DLD1 (cell line): ENCODE measurements at regions not wholly inside any gene's neighbourhood (a gene's known extent, or its start where the extent isn't known, plus 50 kb on each side); places are given as distances from the start of the nearest gene placed in this dataset.

Experiments used
- in situ Hi-C: cut with HindIII; loops from 2 replicates; pipeline ENCODE4 v1.10.0; 2017; ENCODE audit warnings: low sequenced_read_pairs

DNA sequence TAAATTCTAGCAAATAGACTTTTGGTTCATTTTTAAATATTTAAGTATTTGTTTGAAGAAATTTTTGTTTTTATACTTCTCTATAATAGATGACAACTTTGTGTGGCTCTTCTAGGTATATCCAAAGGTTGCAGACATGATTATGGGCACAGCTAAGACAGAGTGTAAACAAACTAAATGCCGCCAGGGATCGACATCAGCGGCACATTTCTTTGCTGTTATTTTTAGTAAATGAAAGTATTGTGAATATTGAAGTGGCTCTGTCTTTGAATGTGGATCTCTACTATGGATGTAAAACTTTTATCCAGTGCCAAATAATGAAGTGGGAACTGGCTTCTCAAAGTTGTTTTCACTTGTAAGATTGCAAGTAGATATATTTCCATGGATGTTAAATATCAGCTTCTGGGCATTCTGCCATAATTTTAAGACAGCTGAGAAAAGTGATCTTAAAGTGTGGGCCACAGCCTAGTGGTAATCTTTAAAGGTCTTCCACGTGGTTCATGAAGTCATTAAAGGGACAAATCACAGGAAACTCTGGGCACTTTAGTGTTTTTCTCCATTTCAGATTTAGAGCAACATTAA lies 589.9 kb downstream of the ZNF608 start:
- in situ Hi-C loops, result no loop called here

DNA sequence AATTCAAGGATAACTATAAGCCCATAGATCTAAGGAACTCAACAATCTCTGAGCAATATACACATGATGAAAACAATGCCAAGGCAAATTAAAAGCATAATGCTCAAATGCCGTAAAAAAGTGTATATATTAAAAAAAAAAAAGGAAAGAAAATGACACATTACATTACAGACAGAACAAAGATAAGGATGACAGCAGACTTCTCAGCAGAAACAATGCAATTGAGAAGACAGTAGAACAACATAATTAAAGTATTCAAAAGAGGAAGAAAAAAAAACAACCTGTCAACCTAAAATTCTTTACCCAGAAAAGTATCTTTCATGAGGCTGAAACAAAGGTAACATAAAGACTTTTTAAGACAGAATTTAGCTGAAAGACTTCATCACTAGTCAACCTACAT lies 591.7 kb downstream of the ZNF608 start:
- in situ Hi-C loops, result no loop called here

DNA sequence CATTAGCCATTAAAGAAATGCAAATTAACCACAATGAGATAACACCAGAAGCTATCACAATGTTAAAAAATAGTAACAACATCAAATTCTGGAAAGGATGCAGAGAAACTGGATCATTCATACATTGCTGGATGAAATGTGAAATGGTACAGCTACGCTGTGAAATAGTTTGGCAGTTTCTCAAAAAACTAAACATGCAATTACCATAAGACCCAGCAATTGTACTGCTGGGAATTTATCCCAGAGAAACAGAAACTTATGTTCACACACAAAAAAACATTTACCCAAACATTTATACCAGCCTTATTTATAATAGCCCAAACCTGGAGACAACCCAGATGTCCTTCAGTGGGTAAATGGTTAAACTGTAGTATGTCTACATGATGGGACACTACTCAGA lies 592.9 kb downstream of the ZNF608 start:
- in situ Hi-C loops, result no loop called here

DNA sequence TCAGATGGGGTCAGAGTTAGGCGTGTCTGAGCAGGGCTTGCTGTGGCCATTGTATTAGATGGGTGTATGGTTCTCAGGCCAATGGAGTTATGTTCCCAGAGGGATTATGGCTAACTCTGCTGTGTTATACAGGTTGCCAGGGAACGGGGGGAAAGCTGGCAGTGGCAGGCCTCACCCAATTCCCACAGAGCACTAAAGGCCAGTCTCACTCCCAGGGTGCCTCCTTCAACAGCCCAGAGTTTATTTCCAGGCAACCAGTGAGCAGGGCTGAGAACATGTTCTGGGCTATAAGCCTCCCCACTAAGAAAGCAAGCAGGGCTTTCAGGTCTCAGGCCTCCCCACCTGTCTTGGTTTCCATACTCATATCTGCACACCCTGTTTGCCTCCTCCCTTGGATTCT lies 597.9 kb downstream of the ZNF608 start:
- in situ Hi-C loops, result no loop called here

DNA sequence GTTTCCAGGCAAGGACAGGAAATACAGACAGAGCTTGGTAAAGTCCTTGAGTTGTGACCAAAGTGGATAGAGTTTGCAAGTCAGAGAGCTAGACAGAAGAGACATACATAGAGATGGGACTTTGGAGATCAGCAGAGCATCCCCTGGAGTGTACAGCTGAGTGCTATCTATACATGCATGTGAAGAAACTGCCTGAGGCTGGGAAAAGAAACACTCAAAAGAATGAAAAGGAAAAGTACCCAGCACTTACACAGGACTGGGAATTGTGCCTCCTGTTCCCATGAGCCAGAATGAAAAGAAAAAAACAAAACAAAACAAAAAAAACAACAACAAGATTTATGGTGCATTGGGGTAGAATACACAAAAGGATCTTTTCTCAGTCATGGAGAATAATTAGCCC lies 606.4 kb downstream of the ZNF608 start:
- in situ Hi-C loops, result no loop called here

DNA sequence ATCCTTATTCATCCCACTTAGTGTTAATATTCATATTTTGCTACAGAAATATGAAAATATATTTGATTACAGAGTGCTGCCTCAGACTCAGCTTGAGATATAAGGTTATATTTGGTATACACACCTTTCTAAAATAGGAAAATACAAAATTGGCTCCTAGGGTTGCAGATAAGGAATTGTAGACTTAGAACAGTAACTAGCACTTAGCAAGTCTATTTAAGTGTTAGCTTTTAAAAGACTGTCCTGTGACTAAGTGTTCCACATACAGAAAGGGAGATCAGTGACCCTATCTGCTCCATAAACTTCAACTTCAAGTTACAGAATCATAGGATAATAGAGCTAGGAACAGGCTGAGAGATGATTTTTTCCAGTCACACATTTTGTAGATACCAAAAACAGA lies 607.0 kb downstream of the ZNF608 start:
- in situ Hi-C loops, result no loop called here

DNA sequence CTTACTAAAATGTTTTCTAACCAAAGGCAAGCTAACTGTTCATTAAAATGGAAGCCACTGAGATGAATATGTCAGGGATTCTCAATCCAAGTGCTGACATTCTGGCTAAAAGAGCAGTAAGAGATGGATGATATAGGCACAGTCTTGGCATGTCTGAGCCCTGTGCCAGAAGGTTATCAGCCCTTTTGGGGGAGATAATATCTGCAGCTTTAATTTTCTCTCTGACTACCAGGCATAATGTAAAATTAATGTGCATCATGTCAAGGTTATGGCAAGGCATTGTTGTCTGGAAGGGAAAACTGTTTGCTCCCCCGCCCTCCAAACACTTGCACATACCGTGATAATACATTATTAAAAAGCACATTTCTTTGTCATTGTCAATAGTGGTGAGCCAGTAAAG lies 609.8 kb downstream of the ZNF608 start:
- in situ Hi-C loops, result no loop called here

DNA sequence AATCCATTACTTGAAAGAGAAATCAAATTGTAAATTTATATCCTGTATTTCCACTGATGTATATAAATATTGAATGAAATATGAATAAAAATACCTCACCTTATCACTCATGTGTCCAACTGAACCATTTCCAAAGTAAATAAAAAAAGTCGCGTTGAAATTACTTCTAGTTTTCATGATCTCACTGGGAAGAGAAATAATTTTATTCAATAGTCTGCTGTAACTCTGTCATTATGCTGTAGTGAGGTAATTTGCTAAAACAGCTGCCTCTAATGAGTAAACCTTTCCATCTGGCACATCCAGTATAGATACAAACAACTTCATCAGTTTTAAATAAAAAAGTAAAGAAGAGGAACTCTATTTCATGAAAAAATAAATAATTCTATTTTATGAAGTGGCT lies 611.5 kb downstream of the ZNF608 start:
- in situ Hi-C loops, result no loop called here

DNA sequence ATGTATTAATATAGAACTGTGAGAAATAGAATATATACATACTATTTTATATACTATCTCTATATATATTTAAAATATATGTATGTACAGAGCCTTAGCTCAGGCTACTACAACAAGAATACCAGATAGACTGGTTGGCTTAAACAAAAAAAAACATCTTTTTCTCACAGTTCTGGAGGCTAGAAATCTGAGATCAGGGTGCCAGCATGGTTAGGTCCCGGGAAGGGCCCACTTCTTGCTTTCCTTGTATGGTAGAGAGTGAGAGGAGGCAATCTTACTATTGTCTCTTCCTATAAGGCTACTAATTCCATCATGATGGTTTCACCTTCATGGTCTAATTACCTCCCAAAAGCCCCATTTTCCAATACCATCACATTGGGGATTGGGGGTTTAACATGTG lies 613.0 kb downstream of the ZNF608 start:
- in situ Hi-C loops, result no loop called here

DNA sequence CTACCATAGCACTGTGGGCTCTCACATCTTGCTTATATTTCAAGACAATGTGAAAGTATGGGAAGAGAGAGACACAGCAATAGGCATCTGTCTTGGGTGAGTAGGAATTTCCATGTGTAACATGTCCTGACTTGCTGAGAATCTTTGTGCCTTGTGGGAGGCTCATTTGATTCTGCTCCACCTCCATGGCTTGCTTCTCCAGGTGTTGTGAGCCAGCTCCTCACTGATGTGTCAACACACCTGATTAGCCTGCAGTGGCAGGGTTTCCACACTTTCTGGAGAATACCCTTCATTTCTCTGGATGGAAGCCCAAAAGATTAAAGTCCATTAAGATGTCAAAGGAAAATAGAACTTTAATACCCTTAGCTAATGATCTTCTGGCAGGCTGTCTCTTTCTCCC lies 613.6 kb downstream of the ZNF608 start:
- in situ Hi-C loops, result no loop called here

DNA sequence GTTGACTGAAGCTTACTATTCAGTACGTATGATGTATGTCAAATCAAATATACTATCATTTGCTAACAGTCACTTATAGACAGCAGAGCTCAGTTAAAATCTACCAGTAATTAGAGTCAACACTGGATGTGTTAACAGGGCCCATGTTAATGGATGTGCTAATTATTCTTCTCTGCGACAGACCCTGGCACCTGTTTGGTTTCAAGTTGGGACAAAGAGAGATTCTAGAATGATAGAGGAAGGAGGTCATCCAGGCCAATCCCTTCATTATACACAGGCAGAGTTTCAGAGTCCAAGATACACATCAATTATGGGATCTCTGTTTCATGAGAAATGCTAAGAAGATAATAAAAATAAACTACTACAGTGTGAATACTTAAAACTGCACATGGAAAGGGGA lies 615.0 kb downstream of the ZNF608 start:
- in situ Hi-C loops, result no loop called here

DNA sequence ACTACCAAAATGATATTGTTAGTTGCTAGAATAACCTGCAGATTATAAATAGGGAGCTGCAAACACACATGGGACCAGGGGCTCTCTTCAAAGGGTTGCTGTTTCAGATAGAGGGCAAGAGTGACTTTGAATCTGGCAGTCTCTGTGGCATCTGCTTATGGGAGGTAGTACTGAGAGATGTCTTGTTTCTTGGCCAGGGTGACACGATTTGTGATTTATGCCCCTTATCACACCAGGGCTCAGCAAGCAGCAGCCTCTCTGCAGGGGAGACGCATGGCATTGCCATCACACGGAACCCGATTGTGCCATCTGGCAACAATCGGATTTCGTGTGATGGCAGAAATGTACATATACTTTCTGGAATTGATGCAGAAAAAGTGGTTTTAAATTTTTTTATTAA lies 615.6 kb downstream of the ZNF608 start:
- in situ Hi-C loops, result no loop called here

DNA sequence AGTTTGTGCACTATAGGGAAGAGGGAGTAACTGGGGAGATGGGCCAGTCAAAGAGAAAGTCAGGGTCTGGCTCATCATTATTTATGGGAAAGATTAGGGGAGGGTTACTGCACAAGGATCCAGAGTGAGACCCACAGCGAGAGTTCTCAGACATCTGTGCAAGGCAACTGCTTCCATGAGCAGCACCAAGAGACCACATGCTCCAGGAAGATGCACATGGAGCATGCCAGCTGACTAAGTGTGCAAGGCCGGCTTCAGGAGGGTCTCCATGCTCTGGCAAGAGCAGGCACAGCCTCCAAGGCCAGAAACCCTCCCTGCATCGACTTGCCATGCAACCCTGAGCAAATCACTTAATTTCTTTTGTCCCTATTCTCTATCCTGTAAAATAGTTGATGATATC lies 616.9 kb downstream of the CSNK1G3 start:
- in situ Hi-C loops, result no loop called here

DNA sequence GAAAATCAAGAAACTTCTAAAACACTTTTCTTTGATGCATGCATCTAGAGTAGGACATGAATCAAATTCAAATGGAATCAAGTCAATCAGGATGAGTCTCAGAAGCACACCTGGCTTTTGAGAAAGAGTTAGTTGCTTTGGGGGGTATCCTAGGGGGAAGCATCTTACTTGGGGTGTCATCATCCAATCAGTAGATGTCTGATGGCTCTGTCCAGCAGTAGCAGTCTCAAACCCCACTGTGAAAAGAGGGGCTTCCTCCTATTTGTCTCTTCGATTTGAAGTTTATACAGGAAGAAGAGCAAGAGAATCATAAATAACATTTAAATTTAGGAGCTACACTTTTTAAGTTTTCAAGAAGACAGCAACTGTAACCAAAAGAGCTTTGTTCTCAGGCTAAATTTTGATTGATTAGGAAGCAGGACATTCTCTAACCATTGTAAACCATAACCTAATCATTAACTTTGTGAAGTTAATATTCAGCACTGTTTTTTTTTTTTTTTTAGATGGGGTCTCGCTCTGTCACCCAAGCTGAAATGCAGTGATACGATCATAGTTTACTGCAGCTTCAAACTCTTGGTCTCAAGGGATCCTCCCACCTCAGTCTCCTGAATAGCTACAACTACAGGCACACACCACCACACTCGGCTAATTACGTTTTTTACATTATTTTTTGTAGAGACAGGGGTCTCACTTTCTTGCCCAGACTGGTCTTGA lies 614.7 kb downstream of the CSNK1G3 start:
- in situ Hi-C loops, result no loop called here

DNA sequence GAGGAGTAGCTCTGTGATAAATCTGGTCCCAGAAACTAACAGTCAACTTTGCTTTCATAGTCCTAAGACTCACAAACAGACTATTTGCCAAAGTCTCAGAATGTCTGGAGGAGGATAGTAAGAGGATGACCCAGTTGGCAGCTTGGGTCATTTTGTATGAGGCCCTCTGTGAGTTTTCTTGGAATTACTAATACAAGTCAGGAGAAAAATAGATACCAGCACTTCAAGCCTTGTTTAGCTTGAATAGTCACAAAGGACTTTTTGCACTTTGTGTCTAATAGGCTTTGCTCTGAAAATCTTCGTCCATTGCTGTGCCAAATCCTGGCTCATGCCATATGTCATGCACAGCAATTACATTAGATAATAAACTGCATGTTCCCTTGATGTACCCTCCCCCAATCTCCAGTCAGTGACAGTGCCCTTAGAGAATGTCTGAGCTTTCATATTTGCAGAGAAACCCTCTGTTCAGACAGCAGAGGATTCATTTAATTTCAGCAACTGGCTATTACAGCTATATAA lies 612.8 kb downstream of the CSNK1G3 start:
- in situ Hi-C loops, result no loop called here

DNA sequence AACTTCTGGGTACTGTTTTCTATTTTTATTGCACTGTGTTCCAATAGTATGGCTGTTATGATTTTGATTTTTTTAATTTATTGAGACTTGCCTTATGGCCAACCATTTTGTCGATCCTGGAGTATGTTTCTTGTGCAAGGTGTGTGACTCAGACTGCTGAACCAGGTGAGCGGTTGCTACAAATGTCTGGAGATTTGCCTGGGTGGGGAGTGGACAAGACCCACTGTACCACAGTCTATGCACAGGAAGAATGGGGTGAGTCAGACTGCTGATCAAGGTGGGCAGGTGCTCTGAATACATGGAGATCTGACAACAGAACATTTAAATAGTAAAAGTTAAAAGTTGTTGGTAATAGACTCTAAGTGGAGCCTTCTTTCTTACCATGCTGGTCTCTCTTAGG lies 609.2 kb downstream of the CSNK1G3 start:
- in situ Hi-C loops, result no loop called here

DNA sequence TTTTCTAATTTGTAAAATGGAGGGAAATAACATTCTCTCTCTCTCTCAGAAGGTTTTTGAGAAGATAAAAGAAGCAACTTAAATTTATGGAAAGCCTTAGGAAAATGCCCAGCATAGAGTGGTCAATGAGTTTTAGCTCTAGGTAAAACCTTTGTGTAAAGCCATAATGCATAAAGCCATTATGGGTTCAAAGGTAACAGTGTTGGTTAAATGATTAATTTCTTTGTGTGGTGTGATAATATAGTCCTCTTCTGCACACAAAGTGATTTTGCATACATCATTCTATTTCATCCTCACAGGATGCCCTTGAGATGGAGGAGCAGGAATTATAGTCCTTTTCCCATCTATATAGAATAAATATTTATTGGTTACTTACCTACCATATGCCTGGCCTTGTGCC lies 602.9 kb downstream of the CSNK1G3 start:
- in situ Hi-C loops, result no loop called here

DNA sequence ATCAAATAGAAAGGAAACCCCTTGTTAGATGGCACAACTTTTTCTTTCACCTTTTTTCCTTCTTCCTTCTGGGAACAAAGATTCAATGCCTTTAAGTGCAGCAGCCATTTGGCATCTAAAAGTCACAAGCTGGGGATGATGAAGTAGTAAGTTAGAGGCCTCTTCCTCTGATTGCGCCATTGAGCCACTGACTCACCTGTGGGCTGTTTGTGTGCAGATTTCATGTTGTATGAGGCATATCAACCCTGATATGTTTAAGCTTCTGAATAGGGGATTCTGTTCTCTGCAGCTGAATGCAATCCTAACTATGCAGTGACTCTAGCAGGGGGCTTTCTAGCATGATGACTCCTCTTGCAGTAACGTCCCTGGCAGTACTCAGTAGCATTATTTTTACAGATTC lies 599.9 kb downstream of the CSNK1G3 start:
- in situ Hi-C loops, result no loop called here

DNA sequence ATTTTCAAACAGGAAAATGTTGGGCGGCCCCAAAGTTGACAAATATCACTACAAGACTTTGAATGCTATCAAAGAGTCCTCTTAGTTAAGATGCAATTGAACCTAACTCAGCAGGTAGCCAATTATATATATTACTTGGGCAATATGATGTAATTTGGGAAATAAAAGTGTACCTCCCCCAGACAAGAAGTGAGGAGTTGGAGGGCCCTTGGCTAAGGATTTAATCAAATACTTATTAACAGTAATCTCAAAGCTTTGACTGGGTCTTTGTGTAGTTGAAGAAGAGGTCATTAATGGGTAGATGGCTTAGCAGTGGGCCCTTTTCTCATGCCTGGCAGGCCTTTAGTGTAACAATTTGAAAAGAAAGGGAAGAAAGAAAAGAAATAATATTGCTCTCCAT lies 599.0 kb downstream of the CSNK1G3 start:
- in situ Hi-C loops, result no loop called here

DNA sequence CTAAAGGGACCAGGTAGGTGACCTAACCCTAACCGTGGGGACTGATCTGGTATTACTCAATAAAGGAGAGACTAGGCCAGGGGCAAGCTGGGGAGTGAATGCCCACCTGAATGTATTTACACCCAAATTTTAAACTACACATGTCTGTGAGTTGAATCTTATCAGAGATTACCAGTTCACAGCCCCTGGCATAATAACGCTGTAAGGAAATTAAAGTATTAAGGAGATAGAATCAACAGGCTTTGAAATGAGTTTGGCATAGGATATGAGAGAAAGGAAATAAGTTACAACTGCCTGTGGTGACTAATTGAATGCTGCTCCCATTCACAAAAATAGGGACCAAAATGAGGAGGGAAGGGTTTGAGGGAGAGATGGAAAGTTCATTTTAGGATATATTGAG lies 593.3 kb downstream of the CSNK1G3 start:
- in situ Hi-C loops, result no loop called here

DNA sequence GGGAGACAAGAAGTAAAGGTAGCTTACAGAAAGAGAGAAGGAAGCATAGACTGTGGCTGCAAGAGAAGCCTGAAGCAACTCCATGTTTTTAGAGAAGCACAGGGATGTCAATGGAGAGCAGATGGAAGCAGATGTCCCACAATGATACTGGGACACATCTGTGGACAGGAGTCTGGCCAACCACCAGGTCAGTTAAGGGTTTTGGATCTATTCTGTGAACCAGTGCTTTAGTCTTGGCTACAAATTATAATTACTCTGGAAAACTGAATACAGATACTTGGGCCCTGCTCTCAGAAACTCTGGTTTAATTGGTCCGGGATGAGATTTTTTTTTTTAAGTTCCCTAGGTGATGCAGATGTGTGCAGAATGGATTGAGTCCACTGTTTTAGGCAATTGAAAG lies 592.8 kb downstream of the CSNK1G3 start:
- in situ Hi-C loops, result no loop called here

DNA sequence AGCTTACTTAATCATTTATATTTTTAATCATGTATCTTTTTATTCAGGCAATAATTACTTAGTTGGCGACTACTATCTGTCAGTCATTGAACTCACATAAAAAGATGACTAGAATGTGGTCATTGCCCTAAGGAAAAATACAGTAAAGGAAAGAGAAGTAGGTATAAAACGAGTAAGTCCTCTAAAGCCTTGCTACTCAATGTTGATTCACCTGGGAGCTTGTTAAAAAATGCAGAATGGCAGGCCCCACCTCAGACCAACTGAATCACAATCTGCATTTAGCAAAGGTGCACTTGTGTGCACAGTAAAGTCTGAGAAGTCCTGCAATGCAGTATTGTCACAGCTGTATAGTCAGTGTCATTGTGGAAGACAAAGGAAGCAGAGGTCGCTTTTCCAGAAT lies 592.4 kb downstream of the CSNK1G3 start:
- in situ Hi-C loops, result no loop called here

DNA sequence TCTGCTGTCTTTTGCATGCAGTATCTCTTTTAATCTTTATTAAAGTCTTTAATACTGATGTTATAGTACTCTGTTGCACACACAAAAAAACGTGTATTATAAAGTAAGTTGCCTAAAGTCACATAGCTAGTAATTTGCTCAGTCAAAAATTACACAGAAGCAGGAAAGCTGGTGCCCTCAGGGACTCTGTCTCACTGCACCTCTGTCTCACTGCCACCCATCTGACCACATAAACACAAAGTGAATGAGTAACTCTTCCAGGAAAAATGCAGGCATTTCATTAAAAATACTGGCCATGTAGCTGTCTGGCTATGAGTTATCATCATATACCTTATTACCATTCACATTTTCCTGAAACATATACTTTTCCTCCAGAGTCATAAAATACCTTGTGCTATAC lies 591.7 kb downstream of the CSNK1G3 start:
- in situ Hi-C loops, result no loop called here
